ENCODE measurements at regions not wholly inside any gene's neighbourhood (a gene's known extent, or its start where the extent isn't known, plus 50 kb on each side); places are given as distances from the start of the nearest gene placed in this dataset.
"Not testable (repeated sequence)": the region's sequence is repeated elsewhere in the genome, so short reads cannot be mapped to it uniquely, and the experiment has no call there.

GRCh38 chr18:68153821-68154220 lies 561.1 kb downstream of the TMX3 start:
- TF ChIP-seq, protein P1, sequence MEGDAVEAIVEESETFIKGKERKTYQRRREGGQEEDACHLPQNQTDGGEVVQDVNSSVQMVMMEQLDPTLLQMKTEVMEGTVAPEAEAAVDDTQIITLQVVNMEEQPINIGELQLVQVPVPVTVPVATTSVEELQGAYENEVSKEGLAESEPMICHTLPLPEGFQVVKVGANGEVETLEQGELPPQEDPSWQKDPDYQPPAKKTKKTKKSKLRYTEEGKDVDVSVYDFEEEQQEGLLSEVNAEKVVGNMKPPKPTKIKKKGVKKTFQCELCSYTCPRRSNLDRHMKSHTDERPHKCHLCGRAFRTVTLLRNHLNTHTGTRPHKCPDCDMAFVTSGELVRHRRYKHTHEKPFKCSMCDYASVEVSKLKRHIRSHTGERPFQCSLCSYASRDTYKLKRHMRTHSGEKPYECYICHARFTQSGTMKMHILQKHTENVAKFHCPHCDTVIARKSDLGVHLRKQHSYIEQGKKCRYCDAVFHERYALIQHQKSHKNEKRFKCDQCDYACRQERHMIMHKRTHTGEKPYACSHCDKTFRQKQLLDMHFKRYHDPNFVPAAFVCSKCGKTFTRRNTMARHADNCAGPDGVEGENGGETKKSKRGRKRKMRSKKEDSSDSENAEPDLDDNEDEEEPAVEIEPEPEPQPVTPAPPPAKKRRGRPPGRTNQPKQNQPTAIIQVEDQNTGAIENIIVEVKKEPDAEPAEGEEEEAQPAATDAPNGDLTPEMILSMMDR (conservative IDR thresholded peaks at IDR 0.05 in 1 of 2, IDR thresholded peaks at IDR 0.05 in 1 of 2; ENCODE audit: extremely low read depth in 1 of 2, insufficient read depth in 1 of 2, low read depth in 1 of 2, low read length in 2 of 2) = not testable (repeated sequence)
- not testable (repeated sequence) for TF ChIP-seq EZH2 (IDR thresholded peaks at IDR 0.05; ENCODE audit: borderline replicate concordance, low read length)

All from mammary epithelial cell (primary cell).